ENCODE measurements at regions not wholly inside any gene's neighbourhood (a gene's known extent, or its start where the extent isn't known, plus 50 kb on each side); places are given as distances from the start of the nearest gene placed in this dataset.
"Not testable (repeated sequence)": the region's sequence is repeated elsewhere in the genome, so short reads cannot be mapped to it uniquely, and the experiment has no call there.

GRCh38 chr5:94086635-94087034, 345.2 kb upstream of the POU5F2 start:
- H2BK120ac ChIP-seq (ENCODE audit: low read depth, low read length, poor library complexity, severe bottlenecking); H3K27me3 Mint-ChIP-seq (ENCODE audit: low read depth); H3K9ac ChIP-seq (ENCODE audit: extremely low read depth, insufficient read length, low read length); H2BK12ac ChIP-seq (ENCODE audit: insufficient read length, low read depth, low read length); H3K4ac ChIP-seq (ENCODE audit: low read depth, low read length); H3K23ac ChIP-seq (ENCODE audit: insufficient read length, low read depth, low read length); H3K9me3 Mint-ChIP-seq; H2BK20ac ChIP-seq (ENCODE audit: low read depth, low read length, poor library complexity, severe bottlenecking); H3K9me3 ChIP-seq (ENCODE audit: control insufficient read depth, low read depth, low read length); H2AFZ ChIP-seq (ENCODE audit: low read length); H3K79me1 ChIP-seq (ENCODE audit: insufficient read depth, low read depth, low read length, poor library complexity, severe bottlenecking); H3K4me2 ChIP-seq (ENCODE audit: insufficient read depth, insufficient read length, low read length); H3K23me2 ChIP-seq (ENCODE audit: insufficient read length, low read depth, low read length, poor library complexity, severe bottlenecking); H4K5ac ChIP-seq (ENCODE audit: insufficient read length, low read depth, low read length); H3K27ac ChIP-seq (ENCODE audit: insufficient read length, low read depth, low read length); H3T11ph ChIP-seq (ENCODE audit: low read length); DNase-seq; H3K27me3 ChIP-seq (ENCODE audit: insufficient read depth, low read length); H3K4me1 ChIP-seq (ENCODE audit: insufficient read depth, low read length); H4K20me1 ChIP-seq (ENCODE audit: control insufficient read depth, insufficient read depth, insufficient read length); H4K91ac ChIP-seq (ENCODE audit: insufficient read length, low read depth, low read length); H2BK5ac ChIP-seq (ENCODE audit: insufficient read length, low read length); H2AK5ac ChIP-seq (ENCODE audit: insufficient read length, low read length); H3K27ac Mint-ChIP-seq; H3K36me3 Mint-ChIP-seq (ENCODE audit: insufficient read depth in 1 of 3, low read depth in 3 of 3); H3K4me1 Mint-ChIP-seq; H3K4me3 Mint-ChIP-seq; H4K8ac ChIP-seq (replicated peaks; ENCODE audit: insufficient read length, low read depth, low read length); H2BK15ac ChIP-seq (ENCODE audit: low read depth, low read length); H3K79me2 ChIP-seq (ENCODE audit: insufficient read depth, low read length); H3K56ac ChIP-seq (ENCODE audit: insufficient read length, low read depth, low read length); H3K18ac ChIP-seq (ENCODE audit: insufficient read length, low read depth, low read length); H3K14ac ChIP-seq (ENCODE audit: insufficient read depth, low read length): not testable (repeated sequence)
- peak; percentile 76 for TF ChIP-seq CTCF (conservative IDR thresholded peaks at IDR 0.05)
- WGBS (ENCODE audit: extremely low coverage, insufficient read length, low lambda C conversion rate) = no CpG with 5 or more reads among the region's 8 CpGs

Measured in H9 (cell line).